GM23338 (cell line): ENCODE measurements at regions not wholly inside any gene's neighbourhood (a gene's known extent, or its start where the extent isn't known, plus 50 kb on each side); places are given as distances from the start of the nearest gene placed in this dataset.

Experiments used
- ATAC-seq: fragments of 200-7000 bp; cut with Tn5 transposase; 3 replicates; pipeline ENCODE4 v1.9.1; 2020
- DNase-seq: peaks from one replicate; pipeline ENCODE4 v3.0.0-alpha.2; 2015; ENCODE audit warnings: low spot score
- H2AFZ ChIP-seq: fragments of 200-600 bp; sonication (generic); 2 replicates; pipeline ENCODE4 v1.8.0; 2016; ENCODE audit warnings: antibody characterized with exemption, mild to moderate bottlenecking, moderate library complexity
- H3F3A ChIP-seq: fragments of 200-600 bp; sonication (generic); replicated peaks from 2 replicates; pipeline ENCODE4 v1.8.0; 2017; ENCODE audit warnings: antibody characterized with exemption, mixed run types, low read depth
- H3K27ac ChIP-seq: fragments of 200-600 bp; sonication (generic); 2 replicates; pipeline ENCODE4 v1.6.1; 2016; ENCODE audit warnings: low read depth
- H3K27me3 ChIP-seq: fragments of 200-600 bp; sonication (generic); 2 replicates; pipeline ENCODE4 v1.8.0; 2016; ENCODE audit warnings: mild to moderate bottlenecking, mixed run types, moderate library complexity; ENCODE audit not compliant: insufficient read depth
- H3K36me3 ChIP-seq: fragments of 200-600 bp; sonication (generic); 2 replicates; pipeline ENCODE4 v1.8.0; 2016; ENCODE audit warnings: mild to moderate bottlenecking; ENCODE audit not compliant: insufficient read depth
- H3K4me1 ChIP-seq: fragments of 200-600 bp; sonication (generic); 2 replicates; pipeline ENCODE4 v1.8.0; 2016; ENCODE audit warnings: mild to moderate bottlenecking, moderate library complexity; ENCODE audit not compliant: insufficient read depth
- H3K4me2 ChIP-seq: fragments of 200-600 bp; sonication (generic); 2 replicates; pipeline ENCODE4 v1.7.1; 2017; ENCODE audit warnings: mixed run types
- H3K4me3 ChIP-seq: fragments of 200-600 bp; sonication (generic); 2 replicates; pipeline ENCODE4 v1.6.1; 2016; ENCODE audit warnings: mixed run types
- H3K79me2 ChIP-seq: fragments of 200-600 bp; sonication (generic); replicated peaks from 2 replicates; pipeline ENCODE4 v1.8.0; 2017; ENCODE audit warnings: mild to moderate bottlenecking; ENCODE audit not compliant: insufficient read depth
- H3K9me2 ChIP-seq: fragments of 200-600 bp; sonication (generic); 2 replicates; pipeline ENCODE4 v1.8.0; 2017; ENCODE audit not compliant: insufficient read depth
- H4K20me1 ChIP-seq: fragments of 200-600 bp; sonication (generic); replicated peaks from 2 replicates; pipeline ENCODE4 v1.8.0; 2017; ENCODE audit warnings: mild to moderate bottlenecking; ENCODE audit not compliant: insufficient read depth
- H3K27ac Mint-ChIP-seq: 2 replicates; pipeline ENCODE4 v1.8.0; 2020; ENCODE audit warnings: inconsistent platforms, mild to moderate bottlenecking, moderate library complexity, mixed read lengths
- H3K27me3 Mint-ChIP-seq: 3 replicates; pipeline ENCODE4 v1.8.0; 2022; ENCODE audit warnings: low read depth, mild to moderate bottlenecking, moderate library complexity, mixed read lengths, inconsistent platforms; ENCODE audit not compliant: insufficient read depth, poor library complexity
- H3K36me3 Mint-ChIP-seq: 3 replicates; pipeline ENCODE4 v1.8.0; 2021; ENCODE audit warnings: low read depth, mild to moderate bottlenecking, inconsistent platforms, moderate library complexity, mixed read lengths
- H3K4me1 Mint-ChIP-seq: 3 replicates; pipeline ENCODE4 v1.8.0; 2020; ENCODE audit warnings: mild to moderate bottlenecking, inconsistent platforms, mixed read lengths
- H3K4me3 Mint-ChIP-seq: 3 replicates; pipeline ENCODE4 v1.8.0; 2021; ENCODE audit warnings: moderate library complexity, mild to moderate bottlenecking, inconsistent platforms, mixed read lengths
- H3K9me3 Mint-ChIP-seq: 3 replicates; pipeline ENCODE4 v1.8.0; 2020; ENCODE audit warnings: moderate library complexity, mild to moderate bottlenecking, inconsistent platforms, mixed read lengths
- CREB1 ChIP-seq: fragments of 250-450 bp; sonication (Bioruptor Pico); IDR thresholded peaks from 2 replicates; pipeline ENCODE4 v1.5.0; 2020; ENCODE audit warnings: low read depth, mild to moderate bottlenecking, moderate library complexity
- CTCF ChIP-seq, 2 experiments: fragments of 200-600 bp in 1 of 2; sonication (generic) in 1 of 2; conservative IDR thresholded peaks; 2 replicates each; pipeline versions ENCODE4 v1.5.1 to v1.6.1; 2016 to 2017; ENCODE audit warnings: antibody characterized with exemption in 2 of 2, low read depth in 2 of 2, mild to moderate bottlenecking in 2 of 2, moderate library complexity in 1 of 2
- EZH2 ChIP-seq: fragments of 200-600 bp; sonication (generic); IDR thresholded peaks from one replicate; pipeline ENCODE4 v1.8.0; 2017; ENCODE audit warnings: antibody characterized with exemption, mild to moderate bottlenecking, low read depth; ENCODE audit not compliant: unreplicated experiment
- JUNB ChIP-seq: IDR thresholded peaks from one replicate; pipeline ENCODE4 v1.6.1; 2016; ENCODE audit warnings: antibody characterized with exemption; ENCODE audit not compliant: unreplicated experiment
- NANOG ChIP-seq: IDR thresholded peaks from 2 replicates; pipeline ENCODE4 v1.6.1; 2016; ENCODE audit warnings: antibody characterized with exemption, borderline replicate concordance
- POLR2AphosphoS5 ChIP-seq: IDR thresholded peaks from 2 replicates; pipeline ENCODE4 v1.6.1; 2016; ENCODE audit warnings: antibody characterized with exemption, low read depth
- REST ChIP-seq: IDR thresholded peaks from one replicate; pipeline ENCODE4 v1.6.1; 2018; ENCODE audit warnings: antibody characterized with exemption; ENCODE audit not compliant: unreplicated experiment
- STAT1 ChIP-seq: IDR thresholded peaks from one replicate; pipeline ENCODE4 v1.6.1; 2016; ENCODE audit warnings: antibody characterized with exemption; ENCODE audit not compliant: unreplicated experiment
- ZNF114 ChIP-seq: fragments of 250-450 bp; sonication (Bioruptor Pico); IDR thresholded peaks from 2 replicates; pipeline ENCODE4 v1.5.0; 2020; ENCODE audit warnings: mild to moderate bottlenecking, moderate library complexity
- ZNF331 ChIP-seq: fragments of 250-450 bp; sonication (Bioruptor Pico); IDR thresholded peaks from 2 replicates; pipeline ENCODE4 v1.5.0; 2020; ENCODE audit warnings: low read depth, mild to moderate bottlenecking, moderate library complexity
- TF ChIP-seq, protein P1 (sequence below): IDR thresholded peaks from 2 replicates; pipeline ENCODE4 v1.6.1; 2016; ENCODE audit warnings: antibody characterized with exemption

DNA sequence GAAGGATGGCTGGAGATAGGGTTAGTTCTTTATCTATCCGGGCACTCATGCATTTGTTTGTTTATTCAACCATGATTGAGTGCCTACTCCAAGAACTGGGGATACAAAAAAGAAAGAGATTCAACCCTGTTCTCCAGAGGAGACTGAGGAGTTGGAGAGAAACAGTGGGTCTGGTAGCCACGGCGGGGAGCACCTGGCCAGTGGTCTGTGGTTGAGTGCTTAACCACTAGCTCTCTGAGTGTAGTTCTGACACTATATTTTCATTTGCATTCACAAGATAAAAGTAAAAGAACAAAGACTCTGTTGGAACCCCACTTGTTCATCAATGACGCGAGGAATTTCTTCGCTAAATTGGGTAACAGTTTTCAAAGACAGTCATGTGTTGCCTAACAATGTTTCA, 295.5 kb upstream of the MSX2 start (continued):
- TF ChIP-seq CTCF (conservative IDR thresholded peaks at IDR 0.05; ENCODE audit: low read depth in 2 of 2), result no peak

- Histone ChIP-seq H4K20me1 (no peaks in the 10 kb centered on the region), H3K27ac (no peak overlapping the region), H3K4me2 (no peak overlapping the region), H3K4me3 (no peak overlapping the region), H3K36me3 (no peaks in the 10 kb centered on the region), H2AFZ (no peak overlapping the region), H3K4me1 (no peaks in the 10 kb centered on the region), H3K9me2 (peaks cover 4% of the 10 kb centered on the region; the same call in 1 of the 2 replicates), H3K79me2 (no peaks in the 10 kb centered on the region), H3K27me3 (no peaks in the 10 kb centered on the region), H3F3A (no peaks in the 10 kb centered on the region)
- H3K27ac Mint-ChIP-seq, result no peak overlapping the region
- H3K4me3 Mint-ChIP-seq, result no peak overlapping the region
- no peaks in the 10 kb centered on the region for H3K36me3 Mint-ChIP-seq
- no peak for DNase-seq
- ATAC-seq, result no peak
- no peaks in the 10 kb centered on the region for H3K4me1 Mint-ChIP-seq
- H3K27me3 Mint-ChIP-seq, result no peaks in the 10 kb centered on the region
- H3K9me3 Mint-ChIP-seq, result no peaks in the 10 kb centered on the region
- TF ChIP-seq NANOG (no peak), ZNF114 (CRISPR knock-in tag) (no peak), POLR2AphosphoS5 (no peak), ZNF331 (no peak), EZH2 (no peak), CREB1 (CRISPR knock-in tag) (no peak), JUNB (no peak), CTCF (conservative IDR thresholded peaks at IDR 0.05; ENCODE audit: low read depth in 2 of 2) (no peak), REST (no peak), STAT1 (no peak)
- TF ChIP-seq, protein P1, sequence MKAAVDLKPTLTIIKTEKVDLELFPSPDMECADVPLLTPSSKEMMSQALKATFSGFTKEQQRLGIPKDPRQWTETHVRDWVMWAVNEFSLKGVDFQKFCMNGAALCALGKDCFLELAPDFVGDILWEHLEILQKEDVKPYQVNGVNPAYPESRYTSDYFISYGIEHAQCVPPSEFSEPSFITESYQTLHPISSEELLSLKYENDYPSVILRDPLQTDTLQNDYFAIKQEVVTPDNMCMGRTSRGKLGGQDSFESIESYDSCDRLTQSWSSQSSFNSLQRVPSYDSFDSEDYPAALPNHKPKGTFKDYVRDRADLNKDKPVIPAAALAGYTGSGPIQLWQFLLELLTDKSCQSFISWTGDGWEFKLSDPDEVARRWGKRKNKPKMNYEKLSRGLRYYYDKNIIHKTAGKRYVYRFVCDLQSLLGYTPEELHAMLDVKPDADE, result no peak
These were observed 293.4 kb upstream of the MSX2 start for GRCh38 chr5:174430940-174431339.
